ENCODE measurements at regions not wholly inside any gene's neighbourhood (a gene's known extent, or its start where the extent isn't known, plus 50 kb on each side); places are given as distances from the start of the nearest gene placed in this dataset.

GRCh38 chrX:121864561-121864960, 817.2 kb downstream of the GLUD2 start:
- TF ChIP-seq CTCF (IDR thresholded peaks at IDR 0.05; ENCODE audit: low read depth, low read length, poor library complexity, severe bottlenecking) = no peak
- no peak for TF ChIP-seq EZH2phosphoT487 (IDR thresholded peaks at IDR 0.05; ENCODE audit: borderline replicate concordance, low read length)
